WTC11 (cell line): ENCODE measurements at regions not wholly inside any gene's neighbourhood (a gene's known extent, or its start where the extent isn't known, plus 50 kb on each side); places are given as distances from the start of the nearest gene placed in this dataset.

Experiments used
- ATAC-seq: fragments of 200-7000 bp; cut with Tn5 transposase; 2 replicates; pipeline ENCODE4 v1.10.0; 2021; ENCODE audit warnings: mild to moderate bottlenecking, moderate library complexity
- CTCF ChIA-PET: fragments of 300-600 bp; sonication (Branson Sonifier 250); formaldehyde crosslinking; loops from one replicate; lab custom pipeline; 2021; ENCODE audit warnings: antibody characterized with exemption; lab: Charles Lee
- POLR2A ChIA-PET: fragments of 350-600 bp; sonication (Branson Sonifier 250); formaldehyde crosslinking; loops from one replicate; lab custom pipeline; 2021; ENCODE audit warnings: antibody characterized with exemption; lab: Charles Lee
- DNase-seq: peaks from one replicate; pipeline ENCODE4 v3.0.0; 2021; ENCODE audit warnings: low spot score
- H3K27ac Mint-ChIP-seq: 2 replicates; pipeline ENCODE4 v1.8.0; 2021; ENCODE audit warnings: mixed read lengths
- H3K27me3 Mint-ChIP-seq: 2 replicates; pipeline ENCODE4 v1.8.0; 2021; ENCODE audit warnings: low read depth, mild to moderate bottlenecking, moderate library complexity, mixed read lengths
- H3K36me3 Mint-ChIP-seq: 2 replicates; pipeline ENCODE4 v1.8.0; 2021; ENCODE audit warnings: mixed read lengths
- H3K4me1 Mint-ChIP-seq: 2 replicates; pipeline ENCODE4 v1.8.0; 2022; ENCODE audit warnings: mixed read lengths
- H3K4me3 Mint-ChIP-seq: 2 replicates; pipeline ENCODE4 v1.8.0; 2021; ENCODE audit warnings: mild to moderate bottlenecking, moderate library complexity, mixed read lengths
- H3K9me3 Mint-ChIP-seq: 2 replicates; pipeline ENCODE4 v1.8.0; 2021; ENCODE audit warnings: mixed read lengths
- ATF2 ChIP-seq: sonication (generic); formaldehyde crosslinking; IDR thresholded peaks from 2 replicates; pipeline ENCODE4 v1.8.1; 2022; ENCODE audit warnings: low read depth, missing genetic modification reagents, borderline replicate concordance
- ATF3 ChIP-seq: sonication (generic); formaldehyde crosslinking; conservative IDR thresholded peaks from 2 replicates; pipeline ENCODE4 v1.8.1; 2022; ENCODE audit warnings: mild to moderate bottlenecking, missing genetic modification reagents
- CBFB ChIP-seq: sonication (generic); formaldehyde crosslinking; IDR thresholded peaks from 2 replicates; pipeline ENCODE4 v1.8.1; 2022; ENCODE audit warnings: mild to moderate bottlenecking, low read depth, missing genetic modification reagents
- CREB1 ChIP-seq: sonication (generic); formaldehyde crosslinking; IDR thresholded peaks from 2 replicates; pipeline ENCODE4 v1.8.0; 2023; ENCODE audit warnings: mild to moderate bottlenecking, missing genetic modification reagents
- E2F4 ChIP-seq: sonication (generic); formaldehyde crosslinking; IDR thresholded peaks from 2 replicates; pipeline ENCODE4 v1.8.1; 2022; ENCODE audit warnings: low read depth, mild to moderate bottlenecking, moderate library complexity, missing genetic modification reagents, borderline replicate concordance
- E2F5 ChIP-seq: sonication (generic); formaldehyde crosslinking; IDR thresholded peaks from 2 replicates; pipeline ENCODE4 v1.8.1; 2022; ENCODE audit warnings: mild to moderate bottlenecking, moderate library complexity, missing genetic modification reagents
- EMX1 ChIP-seq: fragments of 250-450 bp; sonication (Bioruptor Pico); IDR thresholded peaks from 2 replicates; pipeline ENCODE4 v1.8.0; 2021; ENCODE audit warnings: mild to moderate bottlenecking
- FOXJ3 ChIP-seq: sonication (generic); formaldehyde crosslinking; IDR thresholded peaks from 2 replicates; pipeline ENCODE4 v1.9.0; 2021; ENCODE audit warnings: missing genetic modification reagents, mild to moderate bottlenecking, borderline replicate concordance
- FOXP1 ChIP-seq: sonication (generic); formaldehyde crosslinking; IDR thresholded peaks from 2 replicates; pipeline ENCODE4 v1.8.0; 2022; ENCODE audit warnings: missing genetic modification reagents, mild to moderate bottlenecking, moderate library complexity, borderline replicate concordance
- GABPB1 ChIP-seq: sonication (generic); formaldehyde crosslinking; IDR thresholded peaks from 2 replicates; pipeline ENCODE4 v1.8.1; 2023; ENCODE audit warnings: mild to moderate bottlenecking, missing genetic modification reagents
- GRHL2 ChIP-seq: fragments of 250-450 bp; sonication (Bioruptor Pico); IDR thresholded peaks from 2 replicates; pipeline ENCODE4 v1.8.0; 2022; ENCODE audit warnings: mild to moderate bottlenecking, moderate library complexity; ENCODE audit not compliant: insufficient replicate concordance, severe bottlenecking
- GTF2I ChIP-seq: fragments of 250-450 bp; sonication (Bioruptor Pico); conservative IDR thresholded peaks from 2 replicates; pipeline ENCODE4 v1.4.0; 2021; ENCODE audit warnings: mild to moderate bottlenecking
- JUN ChIP-seq: sonication (generic); formaldehyde crosslinking; IDR thresholded peaks from 2 replicates; pipeline ENCODE4 v1.8.0; 2023; ENCODE audit warnings: mild to moderate bottlenecking, missing genetic modification reagents
- MXD4 ChIP-seq: fragments of 250-450 bp; sonication (Bioruptor Pico); IDR thresholded peaks from 2 replicates; pipeline ENCODE4 v1.8.0; 2021; ENCODE audit warnings: mild to moderate bottlenecking, moderate library complexity, borderline replicate concordance
- MYBL2 ChIP-seq: sonication (generic); formaldehyde crosslinking; IDR thresholded peaks from 2 replicates; pipeline ENCODE4 v1.8.1; 2023; ENCODE audit warnings: mild to moderate bottlenecking, moderate library complexity, missing genetic modification reagents
- NFATC4 ChIP-seq: fragments of 250-450 bp; sonication (Bioruptor Pico); IDR thresholded peaks from 2 replicates; pipeline ENCODE4 v1.9.0; 2021; ENCODE audit warnings: mild to moderate bottlenecking
- NR1H2 ChIP-seq: sonication (generic); formaldehyde crosslinking; IDR thresholded peaks from 2 replicates; pipeline ENCODE4 v1.9.0; 2021; ENCODE audit warnings: mild to moderate bottlenecking, moderate library complexity, missing genetic modification reagents
- RORB ChIP-seq: fragments of 250-450 bp; sonication (Bioruptor Pico); IDR thresholded peaks from 2 replicates; pipeline ENCODE4 v1.9.0; 2021; ENCODE audit warnings: mild to moderate bottlenecking
- SP1 ChIP-seq: sonication (generic); formaldehyde crosslinking; conservative IDR thresholded peaks from 2 replicates; pipeline ENCODE4 v1.8.1; 2022; ENCODE audit warnings: missing genetic modification reagents
- ZMAT4 ChIP-seq: fragments of 250-450 bp; sonication (Bioruptor Pico); IDR thresholded peaks from 2 replicates; pipeline ENCODE4 v1.9.0; 2021; ENCODE audit warnings: mild to moderate bottlenecking
- ZNF219 ChIP-seq: sonication (generic); formaldehyde crosslinking; IDR thresholded peaks from 2 replicates; pipeline ENCODE4 v1.8.0; 2023; ENCODE audit warnings: missing genetic modification reagents, mild to moderate bottlenecking, borderline replicate concordance
- ZNF232 ChIP-seq: sonication (generic); formaldehyde crosslinking; IDR thresholded peaks from 2 replicates; pipeline ENCODE4 v1.8.0; 2022; ENCODE audit warnings: mild to moderate bottlenecking, missing genetic modification reagents
- ZNF317 ChIP-seq: sonication (generic); formaldehyde crosslinking; IDR thresholded peaks from 2 replicates; pipeline ENCODE4 v1.8.1; 2023; ENCODE audit warnings: low read depth, mild to moderate bottlenecking, moderate library complexity, missing genetic modification reagents, borderline replicate concordance
- ZNF416 ChIP-seq: fragments of 250-450 bp; sonication (Bioruptor Pico); IDR thresholded peaks from 2 replicates; pipeline ENCODE4 v1.9.0; 2021; ENCODE audit warnings: mild to moderate bottlenecking, inconsistent platforms
- ZNF671 ChIP-seq: fragments of 250-450 bp; sonication (Bioruptor Pico); IDR thresholded peaks from 2 replicates; pipeline ENCODE4 v1.8.0; 2021; ENCODE audit warnings: mild to moderate bottlenecking
- TF ChIP-seq, protein P1 (sequence below): fragments of 250-450 bp; sonication (Bioruptor Pico); IDR thresholded peaks from 2 replicates; pipeline ENCODE4 v1.9.0; 2021; ENCODE audit warnings: moderate library complexity, mild to moderate bottlenecking, inconsistent platforms, borderline replicate concordance
- TF ChIP-seq, protein P2 (sequence below): sonication (generic); formaldehyde crosslinking; IDR thresholded peaks from 2 replicates; pipeline ENCODE4 v1.8.1; 2023; ENCODE audit warnings: mild to moderate bottlenecking, missing genetic modification reagents

DNA sequence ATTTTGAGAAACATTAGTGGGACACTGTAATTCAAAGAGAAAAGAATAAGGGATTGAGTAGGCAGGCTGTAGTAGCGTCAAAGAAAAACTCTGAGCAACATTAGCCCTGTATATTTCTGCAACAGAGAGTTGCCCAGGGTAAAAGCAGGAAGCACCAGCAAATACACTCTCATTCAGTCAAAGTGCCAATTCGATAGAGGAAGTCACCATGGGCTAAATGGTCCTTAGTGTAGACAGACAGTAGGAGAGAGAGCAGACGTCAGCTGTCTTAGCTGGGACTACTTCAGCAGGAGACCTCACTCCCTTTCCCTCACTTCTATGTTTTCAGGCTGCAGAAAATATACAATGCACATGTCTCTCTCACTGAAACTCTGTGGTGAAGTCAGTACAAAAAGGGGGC, 2073.8 kb upstream of the TENM3 start (continued):
- TF ChIP-seq ATF3 (CRISPR knock-in tag) = no peak
- TF ChIP-seq ZNF317 (CRISPR knock-in tag) = no peak

GRCh38 chr4:180169966-180170365, 2073.2 kb upstream of the TENM3 start:
- H3K27ac Mint-ChIP-seq = no peak overlapping the region
- ATAC-seq = no peak
- H3K36me3 Mint-ChIP-seq = no peaks in the 10 kb centered on the region
- no peak for TF ChIP-seq NFATC4 (CRISPR knock-in tag)
- TF ChIP-seq MXD4 (CRISPR knock-in tag) = no peak
- TF ChIP-seq GRHL2 (CRISPR knock-in tag) = no peak
- TF ChIP-seq CBFB (CRISPR knock-in tag) = no peak
- no peak for TF ChIP-seq ZMAT4 (CRISPR knock-in tag)
- no peak for TF ChIP-seq ATF2 (CRISPR knock-in tag)
- no peak for TF ChIP-seq ZNF671 (CRISPR knock-in tag)
- TF ChIP-seq EMX1 = no peak
- TF ChIP-seq JUN (CRISPR knock-in tag) = no peak
- TF ChIP-seq E2F4 (CRISPR knock-in tag) = no peak
- TF ChIP-seq GTF2I (CRISPR knock-in tag) = no peak
- TF ChIP-seq FOXJ3 (CRISPR knock-in tag) = no peak
- H3K4me1 Mint-ChIP-seq = peaks cover 12% of the 10 kb centered on the region
- H3K27me3 Mint-ChIP-seq = no peaks in the 10 kb centered on the region
- POLR2A ChIA-PET = no interaction called here
- CTCF ChIA-PET = no interaction called here
- H3K9me3 Mint-ChIP-seq = no peaks in the 10 kb centered on the region
- no peak for DNase-seq
- H3K4me3 Mint-ChIP-seq = no peak overlapping the region

DNA sequence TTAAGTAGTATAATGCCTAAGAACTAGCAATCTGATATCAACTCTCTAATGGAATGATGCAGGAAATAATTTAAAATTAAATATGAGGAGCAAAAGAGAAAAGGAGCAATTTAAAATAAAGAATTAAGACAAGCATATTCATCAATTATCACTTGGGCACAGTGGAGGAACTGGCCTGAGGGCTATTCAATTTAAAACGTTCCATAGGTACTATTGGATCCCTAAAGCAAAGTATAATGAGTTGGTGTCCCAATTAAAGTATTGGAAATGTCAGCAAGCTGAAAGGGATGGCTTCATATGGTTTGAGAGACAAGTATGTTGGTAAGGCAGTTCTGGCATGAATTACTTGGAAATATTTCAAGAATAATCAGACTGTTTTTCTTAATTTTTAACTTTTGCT, 2064.1 kb upstream of the TENM3 start:
- ChIA-PET CTCF (interaction anchor here (0.5 kb wide), 1 partner anchor 60 kb away, joined by 4 read pairs; no protein-coding TSS in a partner anchor), POLR2A (no interaction called here)
- H3K27me3 Mint-ChIP-seq = no peaks in the 10 kb centered on the region
- TF ChIP-seq GRHL2 (CRISPR knock-in tag) (no peak), E2F5 (no peak), MYBL2 (no peak)
- TF ChIP-seq, protein P1, sequence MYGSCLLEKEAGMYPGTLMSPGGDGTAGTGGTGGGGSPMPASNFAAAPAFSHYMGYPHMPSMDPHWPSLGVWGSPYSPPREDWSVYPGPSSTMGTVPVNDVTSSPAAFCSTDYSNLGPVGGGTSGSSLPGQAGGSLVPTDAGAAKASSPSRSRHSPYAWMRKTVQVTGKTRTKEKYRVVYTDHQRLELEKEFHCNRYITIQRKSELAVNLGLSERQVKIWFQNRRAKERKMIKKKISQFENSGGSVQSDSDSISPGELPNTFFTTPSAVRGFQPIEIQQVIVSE = no peak
- DNase-seq (no peak), ATAC-seq (no peak)
- H3K4me1 Mint-ChIP-seq = no peaks in the 10 kb centered on the region; the same call in 1 of the 2 replicates
- H3K4me3 Mint-ChIP-seq = no peak overlapping the region
- H3K27ac Mint-ChIP-seq = no peak overlapping the region
- H3K9me3 Mint-ChIP-seq = peaks cover 4% of the 10 kb centered on the region; the same call in 1 of the 2 replicates
- no peaks in the 10 kb centered on the region for H3K36me3 Mint-ChIP-seq

DNA sequence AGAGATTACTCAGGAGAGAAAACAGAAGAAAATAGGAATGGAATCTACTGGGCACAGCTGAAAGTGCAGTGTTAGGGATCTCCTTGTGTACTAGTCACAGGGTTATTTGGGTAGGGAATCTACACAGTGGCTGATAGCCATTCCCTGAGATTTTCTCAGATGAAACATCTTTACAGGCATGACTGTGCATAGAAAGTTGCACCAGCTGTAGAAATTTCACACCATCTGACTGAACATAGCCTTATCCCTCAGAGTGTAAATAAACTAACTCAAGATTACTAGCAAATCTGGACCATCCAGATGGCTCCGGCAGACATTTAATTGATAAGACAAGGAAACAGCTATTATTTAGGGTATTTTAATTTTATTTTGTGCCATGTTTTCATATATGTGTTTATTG, 2053.5 kb upstream of the TENM3 start:
- no peaks in the 10 kb centered on the region for H3K36me3 Mint-ChIP-seq
- ChIA-PET CTCF (no interaction called here), POLR2A (no interaction called here)
- ATAC-seq (no peak), DNase-seq (no peak)
- H3K27ac Mint-ChIP-seq = no peak overlapping the region
- no peaks in the 10 kb centered on the region for H3K27me3 Mint-ChIP-seq
- H3K4me1 Mint-ChIP-seq = no peaks in the 10 kb centered on the region
- 0 out of 2 replicates have a peak, but pooled peaks cover 3% of the 10 kb centered on the region for H3K9me3 Mint-ChIP-seq
- TF ChIP-seq CREB1 = no peak
- no peak for TF ChIP-seq ZNF219 (CRISPR knock-in tag)
- TF ChIP-seq RORB (CRISPR knock-in tag) = no peak
- no peak for TF ChIP-seq ZNF232 (CRISPR knock-in tag)
- TF ChIP-seq ZNF416 (CRISPR knock-in tag) = no peak
- TF ChIP-seq GABPB1 (CRISPR knock-in tag) = no peak
- no peak for TF ChIP-seq NR1H2 (CRISPR knock-in tag)
- TF ChIP-seq, protein P2, sequence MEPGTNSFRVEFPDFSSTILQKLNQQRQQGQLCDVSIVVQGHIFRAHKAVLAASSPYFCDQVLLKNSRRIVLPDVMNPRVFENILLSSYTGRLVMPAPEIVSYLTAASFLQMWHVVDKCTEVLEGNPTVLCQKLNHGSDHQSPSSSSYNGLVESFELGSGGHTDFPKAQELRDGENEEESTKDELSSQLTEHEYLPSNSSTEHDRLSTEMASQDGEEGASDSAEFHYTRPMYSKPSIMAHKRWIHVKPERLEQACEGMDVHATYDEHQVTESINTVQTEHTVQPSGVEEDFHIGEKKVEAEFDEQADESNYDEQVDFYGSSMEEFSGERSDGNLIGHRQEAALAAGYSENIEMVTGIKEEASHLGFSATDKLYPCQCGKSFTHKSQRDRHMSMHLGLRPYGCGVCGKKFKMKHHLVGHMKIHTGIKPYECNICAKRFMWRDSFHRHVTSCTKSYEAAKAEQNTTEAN = no peak
- no peak for TF ChIP-seq SP1
- TF ChIP-seq FOXP1 (CRISPR knock-in tag) = no peak
- TF ChIP-seq, all 79 proteins: peak for 0
- no peak overlapping the region for H3K4me3 Mint-ChIP-seq
